Activated CD4-positive, alpha-beta memory T cell treated with anti-CD3 and anti-CD28 coated beads, Interleukin-2, amount 10 ng/mL, durations not matched to agents 7 days and 5 days (primary cell): ENCODE measurements at regions not wholly inside any gene's neighbourhood (a gene's known extent, or its start where the extent isn't known, plus 50 kb on each side); places are given as distances from the start of the nearest gene placed in this dataset.
"Not testable (repeated sequence)": the region's sequence is repeated elsewhere in the genome, so short reads cannot be mapped to it uniquely, and the experiment has no call there.

Source experiments
- CTCF ChIA-PET: fragments of 350-600 bp; sonication (Branson Sonifier 250); formaldehyde crosslinking; loops from one replicate; lab custom pipeline; 2021; ENCODE audit warnings: antibody characterized with exemption, inconsistent platforms; lab: Charles Lee
- POLR2A ChIA-PET: fragments of 350-600 bp; sonication (Branson Sonifier 250); formaldehyde crosslinking; loops from one replicate; lab custom pipeline; 2021; ENCODE audit warnings: antibody characterized with exemption; lab: Charles Lee
- DNase-seq: peaks from one replicate; pipeline ENCODE4 v3.0.0-alpha.2; 2020
- H3K27ac Mint-ChIP-seq: one replicate; pipeline ENCODE4 v1.8.0; 2021; ENCODE audit warnings: mild to moderate bottlenecking, mixed read lengths
- H3K27me3 Mint-ChIP-seq: one replicate; pipeline ENCODE4 v1.8.0; 2021; ENCODE audit warnings: mixed read lengths
- H3K36me3 Mint-ChIP-seq: one replicate; pipeline ENCODE4 v1.8.0; 2021; ENCODE audit warnings: low read depth, mixed read lengths
- H3K4me1 Mint-ChIP-seq: one replicate; pipeline ENCODE4 v1.8.0; 2021; ENCODE audit warnings: mixed read lengths
- H3K4me3 Mint-ChIP-seq: one replicate; pipeline ENCODE4 v1.8.0; 2021; ENCODE audit warnings: mild to moderate bottlenecking, mixed read lengths
- H3K9me3 Mint-ChIP-seq: one replicate; pipeline ENCODE4 v1.8.0; 2021; ENCODE audit warnings: mixed read lengths

- H3K27me3 Mint-ChIP-seq, H3K4me3 Mint-ChIP-seq, H3K27ac Mint-ChIP-seq, H3K9me3 Mint-ChIP-seq, H3K4me1 Mint-ChIP-seq, DNase-seq, POLR2A ChIA-PET, CTCF ChIA-PET, H3K36me3 Mint-ChIP-seq: not testable (repeated sequence)
Observed at GRCh38 chr3:125855006-125855405, 114.0 kb upstream of the ROPN1B start.

- H3K36me3 Mint-ChIP-seq, H3K27ac Mint-ChIP-seq, H3K9me3 Mint-ChIP-seq, CTCF ChIA-PET, DNase-seq, H3K27me3 Mint-ChIP-seq, H3K4me3 Mint-ChIP-seq, H3K4me1 Mint-ChIP-seq, POLR2A ChIA-PET: not testable (repeated sequence)
Observed at GRCh38 chr3:125860547-125860946, 108.4 kb upstream of the ROPN1B start.

- H3K27me3 Mint-ChIP-seq, H3K27ac Mint-ChIP-seq, H3K4me3 Mint-ChIP-seq, H3K36me3 Mint-ChIP-seq, DNase-seq, CTCF ChIA-PET, POLR2A ChIA-PET, H3K9me3 Mint-ChIP-seq, H3K4me1 Mint-ChIP-seq: not testable (repeated sequence)
Observed at GRCh38 chr3:125862841-125863254, 106.1 kb upstream of the ROPN1B start.

- H3K27ac Mint-ChIP-seq, H3K4me3 Mint-ChIP-seq, CTCF ChIA-PET, H3K27me3 Mint-ChIP-seq, H3K36me3 Mint-ChIP-seq, POLR2A ChIA-PET, H3K4me1 Mint-ChIP-seq, H3K9me3 Mint-ChIP-seq, DNase-seq: not testable (repeated sequence)
Observed at GRCh38 chr3:125864532-125864931, 104.4 kb upstream of the ROPN1B start.

- H3K27me3 Mint-ChIP-seq, H3K4me1 Mint-ChIP-seq, H3K4me3 Mint-ChIP-seq, CTCF ChIA-PET, H3K27ac Mint-ChIP-seq, POLR2A ChIA-PET, DNase-seq, H3K36me3 Mint-ChIP-seq: not testable (repeated sequence)
- peaks cover 15% of the 10 kb centered on the region for H3K9me3 Mint-ChIP-seq
Observed at GRCh38 chr3:125886006-125886405, 83.0 kb upstream of the ROPN1B start.

GRCh38 chr3:125899181-125899580, 69.8 kb upstream of the ROPN1B start:
- H3K4me3 Mint-ChIP-seq, H3K4me1 Mint-ChIP-seq, H3K27me3 Mint-ChIP-seq, H3K27ac Mint-ChIP-seq, H3K36me3 Mint-ChIP-seq, POLR2A ChIA-PET, DNase-seq, CTCF ChIA-PET, H3K9me3 Mint-ChIP-seq: not testable (repeated sequence)

- H3K9me3 Mint-ChIP-seq, POLR2A ChIA-PET, H3K36me3 Mint-ChIP-seq, H3K4me1 Mint-ChIP-seq, DNase-seq, CTCF ChIA-PET, H3K27ac Mint-ChIP-seq, H3K27me3 Mint-ChIP-seq, H3K4me3 Mint-ChIP-seq: not testable (repeated sequence)
Observed at GRCh38 chr3:125901473-125901872, 67.5 kb upstream of the ROPN1B start.

GRCh38 chr3:125903780-125904455, 65.1 kb upstream of the ROPN1B start:
- H3K36me3 Mint-ChIP-seq, H3K4me1 Mint-ChIP-seq, POLR2A ChIA-PET, H3K4me3 Mint-ChIP-seq, H3K9me3 Mint-ChIP-seq, DNase-seq, CTCF ChIA-PET, H3K27ac Mint-ChIP-seq, H3K27me3 Mint-ChIP-seq: not testable (repeated sequence)

GRCh38 chr3:125907279-125907678, 61.7 kb upstream of the ROPN1B start:
- H3K27me3 Mint-ChIP-seq, H3K36me3 Mint-ChIP-seq, H3K27ac Mint-ChIP-seq, POLR2A ChIA-PET, H3K4me3 Mint-ChIP-seq, DNase-seq, H3K9me3 Mint-ChIP-seq, CTCF ChIA-PET, H3K4me1 Mint-ChIP-seq: not testable (repeated sequence)

GRCh38 chr3:125910851-125911250, 58.1 kb upstream of the ROPN1B start:
- H3K9me3 Mint-ChIP-seq, H3K27me3 Mint-ChIP-seq, H3K36me3 Mint-ChIP-seq, CTCF ChIA-PET, H3K4me3 Mint-ChIP-seq, H3K27ac Mint-ChIP-seq, POLR2A ChIA-PET, H3K4me1 Mint-ChIP-seq, DNase-seq: not testable (repeated sequence)

GRCh38 chr3:125914608-125915436, 54.2 kb upstream of the ROPN1B start:
- H3K27me3 Mint-ChIP-seq, H3K36me3 Mint-ChIP-seq, CTCF ChIA-PET, H3K9me3 Mint-ChIP-seq, POLR2A ChIA-PET: not testable (repeated sequence)
- DNase-seq: peak; percentile 21
- Mint-ChIP-seq H3K27ac (peak overlapping the region; percentile 67), H3K4me3 (peak overlapping the region; percentile 79), H3K4me1 (peaks cover 13% of the 10 kb centered on the region)

- POLR2A ChIA-PET, H3K36me3 Mint-ChIP-seq, DNase-seq, H3K9me3 Mint-ChIP-seq, H3K27me3 Mint-ChIP-seq, CTCF ChIA-PET: not testable (repeated sequence)
- H3K27ac Mint-ChIP-seq: peak overlapping the region; percentile 86
- peak overlapping the region; percentile 79 for H3K4me3 Mint-ChIP-seq
- H3K4me1 Mint-ChIP-seq: peaks cover 13% of the 10 kb centered on the region
Observed at GRCh38 chr3:125915437-125915787, 53.6 kb upstream of the ROPN1B start.

GRCh38 chr3:125915792-125916375, 53.1 kb upstream of the ROPN1B start:
- Mint-ChIP-seq H3K4me3 (peak overlapping the region; percentile 79), H3K4me1 (peaks cover 13% of the 10 kb centered on the region), H3K27ac (peak overlapping the region; percentile 86)
- H3K9me3 Mint-ChIP-seq, H3K27me3 Mint-ChIP-seq, POLR2A ChIA-PET, H3K36me3 Mint-ChIP-seq, CTCF ChIA-PET: not testable (repeated sequence)
- peak; percentile 100 for DNase-seq
